ENCODE measurements at regions not wholly inside any gene's neighbourhood (a gene's known extent, or its start where the extent isn't known, plus 50 kb on each side); places are given as distances from the start of the nearest gene placed in this dataset.

- Histone ChIP-seq H3K9ac (ENCODE audit: insufficient read length) (no peak overlapping the region), H3K36me3 (ENCODE audit: insufficient read depth, low read length) (no peaks in the 10 kb centered on the region), H3K27ac (no peak overlapping the region), H3K4me3 (no peak overlapping the region), H3K9me3 (ENCODE audit: low read depth, low read length) (no peaks in the 10 kb centered on the region)
- DNase-seq (ENCODE audit: low read depth, low spot score) = no peak
- no peak for TF ChIP-seq POLR2AphosphoS5 (IDR thresholded peaks at IDR 0.05; ENCODE audit: borderline replicate concordance, low read depth, low read length)
- TF ChIP-seq FOXP2 (optimal IDR thresholded peaks at IDR 0.05; ENCODE audit: control extremely low read depth, extremely low read length, insufficient read depth) = no peak
- TF ChIP-seq EZH2 (IDR thresholded peaks at IDR 0.05) = no peak
These were observed 483.6 kb upstream of the RGS18 start for GRCh38 chr1:191674626-191675179.

- no peaks in the 10 kb centered on the region for H3K9me3 ChIP-seq (ENCODE audit: low read depth, low read length)
- H3K9ac ChIP-seq (ENCODE audit: insufficient read length) = no peak overlapping the region
- no peak overlapping the region for H3K27ac ChIP-seq
- H3K36me3 ChIP-seq (ENCODE audit: insufficient read depth, low read length) = no peaks in the 10 kb centered on the region
- H3K4me3 ChIP-seq = no peak overlapping the region
- TF ChIP-seq POLR2AphosphoS5 (IDR thresholded peaks at IDR 0.05; ENCODE audit: borderline replicate concordance, low read depth, low read length) (no peak), EZH2 (IDR thresholded peaks at IDR 0.05) (no peak), FOXP2 (optimal IDR thresholded peaks at IDR 0.05; ENCODE audit: control extremely low read depth, extremely low read length, insufficient read depth) (no peak)
- DNase-seq (ENCODE audit: low read depth, low spot score) = no peak
These were observed 482.1 kb upstream of the RGS18 start for GRCh38 chr1:191675856-191676783.

GRCh38 chr1:191685669-191686068 is 472.6 kb upstream of the RGS18 start:
- Histone ChIP-seq H3K4me3 (no peak overlapping the region), H3K9me3 (ENCODE audit: low read depth, low read length) (no peaks in the 10 kb centered on the region), H3K9ac (ENCODE audit: insufficient read length) (no peak overlapping the region), H3K36me3 (ENCODE audit: insufficient read depth, low read length) (no peaks in the 10 kb centered on the region), H3K27ac (no peak overlapping the region)
- DNase-seq (ENCODE audit: low read depth, low spot score) = no peak
- TF ChIP-seq POLR2AphosphoS5 (IDR thresholded peaks at IDR 0.05; ENCODE audit: borderline replicate concordance, low read depth, low read length) (no peak), EZH2 (IDR thresholded peaks at IDR 0.05) (no peak), FOXP2 (optimal IDR thresholded peaks at IDR 0.05; ENCODE audit: control extremely low read depth, extremely low read length, insufficient read depth) (no peak)

- TF ChIP-seq EZH2 (IDR thresholded peaks at IDR 0.05) (no peak), POLR2AphosphoS5 (IDR thresholded peaks at IDR 0.05; ENCODE audit: borderline replicate concordance, low read depth, low read length) (no peak), FOXP2 (optimal IDR thresholded peaks at IDR 0.05; ENCODE audit: control extremely low read depth, extremely low read length, insufficient read depth) (no peak)
These were observed 470.5 kb upstream of the RGS18 start for GRCh38 chr1:191687721-191688120.

GRCh38 chr1:191690931-191691330 is 467.3 kb upstream of the RGS18 start:
- Histone ChIP-seq H3K9me3 (ENCODE audit: low read depth, low read length) (no peaks in the 10 kb centered on the region; the same call in 1 of the 2 replicates), H3K27ac (no peak overlapping the region), H3K4me3 (no peak overlapping the region), H3K9ac (ENCODE audit: insufficient read length) (no peak overlapping the region), H3K36me3 (ENCODE audit: insufficient read depth, low read length) (no peaks in the 10 kb centered on the region)
- TF ChIP-seq EZH2 (IDR thresholded peaks at IDR 0.05) = no peak
- TF ChIP-seq POLR2AphosphoS5 (IDR thresholded peaks at IDR 0.05; ENCODE audit: borderline replicate concordance, low read depth, low read length) = no peak
- no peak for TF ChIP-seq FOXP2 (optimal IDR thresholded peaks at IDR 0.05; ENCODE audit: control extremely low read depth, extremely low read length, insufficient read depth)
- DNase-seq (ENCODE audit: low read depth, low spot score) = no peak

More at GRCh38 chr1:191687721-191688120, 470.5 kb upstream of the RGS18 start:
- no peak for DNase-seq (ENCODE audit: low read depth, low spot score)
- Histone ChIP-seq H3K36me3 (ENCODE audit: insufficient read depth, low read length) (no peaks in the 10 kb centered on the region), H3K4me3 (no peak overlapping the region), H3K9ac (ENCODE audit: insufficient read length) (no peak overlapping the region), H3K27ac (no peak overlapping the region), H3K9me3 (ENCODE audit: low read depth, low read length) (no peaks in the 10 kb centered on the region)

- DNase-seq (ENCODE audit: low read depth, low spot score) = no peak
- H3K36me3 ChIP-seq (ENCODE audit: insufficient read depth, low read length) = no peaks in the 10 kb centered on the region
These were observed 464.5 kb upstream of the RGS18 start for GRCh38 chr1:191693797-191694196.

GRCh38 chr1:191695865-191696264 is 462.4 kb upstream of the RGS18 start:
- TF ChIP-seq POLR2AphosphoS5 (IDR thresholded peaks at IDR 0.05; ENCODE audit: borderline replicate concordance, low read depth, low read length) (no peak), FOXP2 (optimal IDR thresholded peaks at IDR 0.05; ENCODE audit: control extremely low read depth, extremely low read length, insufficient read depth) (no peak), EZH2 (IDR thresholded peaks at IDR 0.05) (no peak)
- no peak overlapping the region for H3K4me3 ChIP-seq
- H3K36me3 ChIP-seq (ENCODE audit: insufficient read depth, low read length) = no peaks in the 10 kb centered on the region
- no peak overlapping the region for H3K9ac ChIP-seq (ENCODE audit: insufficient read length)
- H3K9me3 ChIP-seq (ENCODE audit: low read depth, low read length) = no peaks in the 10 kb centered on the region; the same call in 1 of the 2 replicates
- no peak overlapping the region for H3K27ac ChIP-seq
- no peak for DNase-seq (ENCODE audit: low read depth, low spot score)

More at GRCh38 chr1:191693797-191694196, 464.5 kb upstream of the RGS18 start:
- TF ChIP-seq FOXP2 (optimal IDR thresholded peaks at IDR 0.05; ENCODE audit: control extremely low read depth, extremely low read length, insufficient read depth) (no peak), EZH2 (IDR thresholded peaks at IDR 0.05) (no peak), POLR2AphosphoS5 (IDR thresholded peaks at IDR 0.05; ENCODE audit: borderline replicate concordance, low read depth, low read length) (no peak)
- H3K9ac ChIP-seq (ENCODE audit: insufficient read length) = no peak overlapping the region
- no peak overlapping the region for H3K27ac ChIP-seq
- no peak overlapping the region for H3K4me3 ChIP-seq
- H3K9me3 ChIP-seq (ENCODE audit: low read depth, low read length) = no peaks in the 10 kb centered on the region; the same call in 1 of the 2 replicates

- H3K36me3 ChIP-seq (ENCODE audit: insufficient read depth, low read length) = no peaks in the 10 kb centered on the region
- no peak for DNase-seq (ENCODE audit: low read depth, low spot score)
- H3K27ac ChIP-seq = no peak overlapping the region
- TF ChIP-seq FOXP2 (optimal IDR thresholded peaks at IDR 0.05; ENCODE audit: control extremely low read depth, extremely low read length, insufficient read depth) (no peak), POLR2AphosphoS5 (IDR thresholded peaks at IDR 0.05; ENCODE audit: borderline replicate concordance, low read depth, low read length) (no peak), EZH2 (IDR thresholded peaks at IDR 0.05) (no peak)
- H3K4me3 ChIP-seq = no peak overlapping the region
- no peak overlapping the region for H3K9ac ChIP-seq (ENCODE audit: insufficient read length)
- no peaks in the 10 kb centered on the region; the same call in 1 of the 2 replicates for H3K9me3 ChIP-seq (ENCODE audit: low read depth, low read length)
These were observed 461.9 kb upstream of the RGS18 start for GRCh38 chr1:191696354-191696753.
